ENCODE measurements at regions not wholly inside any gene's neighbourhood (a gene's known extent, or its start where the extent isn't known, plus 50 kb on each side); places are given as distances from the start of the nearest gene placed in this dataset.
"Not testable (repeated sequence)": the region's sequence is repeated elsewhere in the genome, so short reads cannot be mapped to it uniquely, and the experiment has no call there.

DNA sequence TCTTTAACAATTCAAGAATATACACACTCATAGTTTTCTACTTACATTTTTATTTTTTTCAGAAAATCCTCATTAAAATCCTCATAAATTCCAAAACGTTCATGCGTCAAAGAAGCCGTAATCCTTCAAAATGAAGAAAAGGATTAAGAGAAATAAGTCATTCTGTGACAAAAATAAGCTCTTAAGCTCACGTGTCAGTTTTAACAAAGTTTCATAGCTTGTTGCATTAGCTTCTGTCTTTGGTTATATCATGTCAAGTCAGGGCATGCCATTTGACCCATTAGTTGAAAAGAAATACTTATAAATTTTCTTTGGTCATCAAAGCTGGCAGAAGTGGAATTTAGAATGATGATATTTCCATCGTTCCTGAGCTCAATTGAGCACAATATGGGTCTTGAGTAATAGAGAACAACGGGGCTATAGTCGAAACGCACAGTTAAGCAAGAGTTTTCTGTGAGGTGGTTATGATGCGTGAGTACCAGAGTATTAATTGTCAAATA, 185.2 kb upstream of the CTSO start:
- no peak for FAIRE-seq

DNA sequence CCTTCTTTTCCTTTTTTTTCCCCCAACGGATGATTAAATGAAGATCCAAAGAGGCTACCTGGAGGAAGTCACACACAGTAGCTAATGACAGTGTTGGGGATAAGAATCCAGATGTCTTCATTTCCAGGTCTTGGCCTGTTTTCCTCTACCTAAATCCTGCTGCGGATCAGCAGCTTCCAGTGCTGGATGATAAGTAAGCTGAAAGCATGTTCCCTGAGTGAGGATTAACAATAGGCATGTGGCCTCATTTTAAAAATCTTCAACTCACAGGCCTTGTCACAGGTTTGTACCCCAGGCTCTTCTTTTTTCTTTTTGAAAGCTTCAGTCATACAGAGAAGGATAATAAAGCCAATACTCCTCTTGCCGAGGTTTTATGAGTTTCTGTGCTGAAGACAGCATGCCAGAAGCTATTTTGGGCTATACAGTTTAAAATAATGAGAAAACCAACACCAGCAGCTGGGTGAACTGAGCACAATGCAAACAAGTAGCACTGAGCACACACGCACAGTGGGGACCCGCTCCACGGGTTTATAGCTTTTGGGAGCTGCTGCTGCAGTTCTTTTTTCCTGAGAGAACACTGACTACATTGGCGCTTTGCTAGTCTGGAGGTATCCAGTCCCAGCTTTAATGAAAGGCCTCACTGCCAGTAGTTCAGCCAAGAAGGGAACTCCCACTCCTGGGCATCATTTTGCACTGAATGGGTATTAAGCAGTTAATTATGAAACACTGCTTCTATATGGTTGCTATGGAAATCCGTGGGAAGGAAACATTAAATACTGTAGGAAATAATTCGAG, 184.2 kb upstream of the CTSO start:
- no peak for FAIRE-seq

DNA sequence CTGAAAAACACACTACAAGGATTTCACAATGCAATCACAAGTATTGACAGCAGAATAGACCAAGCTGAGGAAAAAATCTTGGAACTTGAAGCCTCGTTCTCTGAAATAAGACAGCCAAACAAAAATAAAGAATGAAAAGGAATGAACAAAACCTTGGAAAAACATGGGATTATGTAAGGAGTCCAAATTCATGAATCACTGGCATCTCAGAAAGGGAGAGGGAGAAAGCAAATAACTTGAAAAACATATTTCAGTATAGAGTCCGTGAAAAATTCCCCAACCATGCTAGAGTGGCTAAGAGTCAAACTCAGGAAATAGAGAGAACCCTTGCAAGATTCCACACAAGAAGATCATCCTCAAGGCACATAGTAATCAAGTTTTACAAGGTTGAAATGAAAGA, 178.5 kb upstream of the CTSO start:
- FAIRE-seq = no peak

DNA sequence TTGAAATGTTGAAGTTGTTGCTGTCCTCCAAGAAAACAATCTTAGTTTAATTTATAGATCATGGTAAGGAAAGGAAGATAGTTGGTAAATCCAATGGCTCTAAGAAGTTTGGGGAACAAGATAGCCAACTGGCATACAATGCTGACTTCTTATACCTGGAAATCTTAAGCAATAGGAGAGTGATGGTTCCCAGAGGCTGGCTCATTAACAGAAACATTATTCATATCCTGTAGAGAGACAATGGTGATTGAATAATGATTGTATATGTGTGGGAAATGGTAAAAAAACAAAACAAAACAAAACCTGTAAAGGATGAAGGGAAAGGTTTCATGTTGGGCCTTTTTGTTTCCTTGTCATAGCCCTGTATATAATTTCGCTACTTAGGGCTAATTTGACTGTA, 174.9 kb upstream of the CTSO start:
- no peak for FAIRE-seq

DNA sequence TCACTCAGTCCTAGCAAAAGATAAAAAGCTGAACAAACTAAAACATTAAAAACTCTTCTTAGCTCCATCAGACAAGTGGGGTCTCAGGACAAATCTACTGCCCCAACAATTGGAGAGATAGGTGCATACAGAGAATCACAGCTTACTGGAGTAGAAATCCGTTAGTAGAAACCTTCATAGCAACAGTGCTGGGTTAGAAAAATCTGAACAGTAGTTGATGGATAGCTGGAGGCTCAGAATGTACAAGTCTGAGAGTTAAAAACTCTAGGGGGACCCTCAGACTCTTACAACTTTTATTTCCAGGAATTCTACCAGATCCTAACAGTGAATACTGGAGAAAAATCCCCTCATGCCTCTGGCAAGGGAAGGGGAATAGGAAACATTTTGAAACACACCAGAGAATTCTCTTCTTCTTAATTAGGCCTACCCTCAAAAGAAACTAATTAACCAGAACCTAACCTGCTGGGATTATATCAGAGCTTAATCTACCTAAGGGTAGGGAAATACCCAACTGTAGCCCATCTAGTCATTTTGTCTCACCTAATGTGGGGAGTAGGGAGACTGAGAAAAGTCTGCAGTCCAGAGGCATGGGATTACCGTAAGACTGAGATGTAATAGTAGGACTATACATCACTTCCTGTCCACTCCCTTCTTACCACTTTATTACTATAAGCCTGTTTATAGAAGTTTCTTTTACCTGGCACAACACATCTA, 165.0 kb upstream of the CTSO start:
- no peak for FAIRE-seq

DNA sequence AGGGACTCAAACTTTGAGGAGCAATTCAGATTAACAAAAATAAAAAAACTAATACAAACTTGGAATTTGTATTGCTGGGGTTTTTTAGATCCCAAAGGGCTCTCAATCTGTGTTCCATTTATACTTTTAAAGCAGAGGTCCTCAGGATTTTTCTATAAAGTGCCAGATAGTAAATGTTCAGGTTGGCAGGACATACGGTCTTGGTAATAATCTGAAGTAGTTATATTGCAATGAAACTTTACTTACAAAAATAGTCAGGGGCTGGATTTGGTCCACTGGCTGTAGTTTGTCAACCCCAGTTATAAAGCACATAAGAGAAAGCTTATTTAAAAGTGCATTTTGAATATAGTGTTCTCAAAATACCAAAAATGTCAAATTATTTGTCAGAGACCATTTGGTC, 164.1 kb upstream of the CTSO start:
- FAIRE-seq = no peak

DNA sequence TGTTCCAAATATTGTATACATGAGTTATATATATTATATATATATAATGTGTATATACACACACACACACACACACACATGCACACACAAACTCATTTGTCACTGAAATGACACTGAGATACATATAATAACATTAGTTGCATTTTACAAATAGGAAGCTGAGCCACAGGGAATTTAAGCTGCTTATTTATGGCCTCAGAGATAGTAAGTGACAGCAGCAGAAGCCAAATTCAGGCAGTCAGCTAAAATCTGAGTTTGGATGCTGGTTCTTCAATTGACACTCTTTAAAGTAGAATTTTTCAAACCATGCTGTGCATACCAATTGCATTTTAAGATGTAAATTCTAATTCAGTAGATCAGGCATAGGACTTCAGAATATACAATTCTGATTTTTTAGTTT, 163.3 kb upstream of the CTSO start:
- FAIRE-seq = no peak

DNA sequence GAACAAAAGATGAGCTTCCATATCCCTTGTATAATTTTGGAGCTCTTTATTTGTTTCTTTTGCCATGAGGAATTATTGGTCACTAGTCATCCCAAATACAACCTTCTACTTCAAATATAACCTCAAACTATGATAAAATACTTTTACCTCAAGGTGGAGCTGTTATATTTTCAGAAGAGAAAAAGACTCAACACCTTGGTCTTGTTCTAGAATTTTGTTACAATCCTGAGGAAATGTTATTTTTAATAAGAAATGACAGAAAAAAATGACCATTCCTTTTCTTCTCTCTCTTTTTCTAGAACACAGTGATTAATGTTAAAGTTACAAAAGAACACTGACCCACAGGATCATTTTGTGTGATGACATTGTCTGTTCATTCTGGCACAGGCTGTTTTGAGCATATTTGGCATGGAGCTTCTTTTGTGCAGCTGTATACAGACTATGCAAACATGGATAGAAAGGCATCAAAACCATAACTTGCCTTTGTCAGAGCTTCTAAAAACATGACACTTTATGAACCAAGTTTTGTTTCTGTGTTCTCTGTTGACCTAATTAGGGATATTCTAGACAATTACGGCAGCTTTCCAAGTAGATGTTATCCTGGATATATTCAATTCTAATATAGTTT, 159.6 kb upstream of the CTSO start:
- FAIRE-seq = peak; percentile 17

DNA sequence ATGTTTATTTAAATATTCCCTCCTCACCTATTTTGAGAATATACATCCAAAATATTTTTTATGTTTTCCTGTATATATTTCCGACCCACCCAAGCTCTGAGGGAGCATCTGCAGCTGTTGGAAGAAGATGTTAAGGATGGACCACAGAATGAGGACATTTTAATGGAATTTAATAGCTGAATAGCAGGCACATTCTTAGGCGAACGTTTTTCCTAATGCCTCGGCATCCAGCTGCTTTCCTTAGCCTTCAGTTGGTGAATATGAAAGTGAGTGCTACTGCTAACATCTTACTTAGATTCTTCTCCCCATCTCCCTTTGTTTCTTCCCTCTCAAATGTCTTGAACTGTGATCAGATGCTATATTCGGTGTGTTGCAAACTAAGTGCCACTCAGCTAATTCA, 158.0 kb upstream of the CTSO start:
- FAIRE-seq = no peak

DNA sequence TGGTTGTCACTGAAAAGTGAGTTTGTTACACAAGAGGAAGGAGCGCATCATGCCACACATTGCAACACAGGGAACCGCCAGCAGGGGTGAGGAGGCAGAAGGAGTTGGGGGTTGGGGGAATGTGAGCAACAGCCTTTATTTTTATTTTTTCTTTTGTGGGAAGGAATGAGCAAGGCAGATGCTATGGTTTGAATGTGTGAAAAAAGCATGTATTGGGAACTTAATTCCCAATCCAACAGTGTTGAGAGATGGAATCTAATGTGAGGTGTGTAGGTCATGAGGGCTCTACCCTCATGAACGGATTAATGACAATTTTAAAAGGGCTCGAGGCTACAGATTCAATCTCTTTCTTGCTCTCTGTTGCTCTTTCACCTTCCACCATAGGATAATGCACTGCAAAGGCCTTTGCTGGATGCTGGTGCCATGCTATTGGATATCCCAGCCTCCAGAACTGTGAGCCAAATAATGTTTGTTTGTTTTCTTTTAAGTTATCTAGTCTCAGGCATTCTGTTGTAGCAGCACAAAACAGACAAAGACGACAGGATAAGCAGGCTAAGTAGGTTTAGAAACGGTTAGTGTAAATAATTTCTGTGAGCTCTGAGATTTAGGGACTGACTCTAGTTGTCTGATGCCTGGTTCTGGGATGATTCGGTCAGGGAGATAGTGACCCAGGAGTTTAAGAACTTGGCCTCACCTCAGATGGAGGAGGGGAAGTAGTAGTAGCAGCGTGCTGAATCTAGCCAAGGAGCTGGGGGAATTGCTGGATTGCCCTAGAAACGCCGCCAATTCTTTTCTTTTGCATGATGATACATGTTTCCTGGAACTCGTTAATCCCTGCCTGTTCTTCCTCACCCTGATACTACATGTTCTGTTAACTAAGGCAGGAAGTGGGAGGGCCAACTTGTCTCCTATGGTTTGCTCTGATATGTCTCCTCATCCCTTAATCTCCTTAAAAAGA, 156.6 kb upstream of the CTSO start:
- FAIRE-seq = no peak

DNA sequence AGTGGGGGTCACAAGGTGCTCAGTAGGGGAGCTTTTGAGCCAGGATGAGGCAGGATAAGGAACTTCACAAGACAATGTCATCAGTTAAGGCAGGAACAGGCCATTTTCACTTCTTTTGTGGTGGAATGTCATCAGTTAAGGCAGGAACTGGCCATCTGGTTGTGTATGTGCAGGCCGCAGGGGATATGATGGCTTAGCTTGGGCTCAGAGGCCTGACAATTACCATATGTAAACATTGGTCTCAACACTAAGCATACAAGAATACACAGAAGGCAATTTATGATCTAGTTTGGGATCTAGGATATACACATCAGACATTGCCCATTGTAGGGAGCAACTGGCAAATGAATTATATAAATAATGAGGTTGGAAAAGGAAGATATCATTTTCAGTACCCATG, 155.4 kb upstream of the CTSO start:
- FAIRE-seq = not testable (repeated sequence)

DNA sequence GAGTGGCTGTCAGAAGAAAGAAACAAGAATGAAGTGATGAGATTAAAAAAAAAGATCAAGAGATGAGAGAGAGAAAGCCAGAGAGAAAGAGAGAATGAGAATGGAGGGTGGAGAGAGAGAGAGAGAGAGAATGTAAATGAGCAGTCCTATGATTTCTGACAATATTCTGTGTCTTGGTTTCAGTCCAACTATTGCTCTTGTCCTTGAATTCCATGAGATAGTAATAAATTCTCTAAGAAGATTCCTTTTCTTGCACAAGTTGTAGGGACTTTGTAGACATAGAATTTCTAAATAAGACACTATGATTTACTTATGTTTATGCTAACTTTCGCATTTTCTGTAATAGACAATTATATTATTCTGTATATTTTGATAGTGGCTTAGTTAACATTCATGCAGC, 149.6 kb upstream of the CTSO start:
- no peak for FAIRE-seq

DNA sequence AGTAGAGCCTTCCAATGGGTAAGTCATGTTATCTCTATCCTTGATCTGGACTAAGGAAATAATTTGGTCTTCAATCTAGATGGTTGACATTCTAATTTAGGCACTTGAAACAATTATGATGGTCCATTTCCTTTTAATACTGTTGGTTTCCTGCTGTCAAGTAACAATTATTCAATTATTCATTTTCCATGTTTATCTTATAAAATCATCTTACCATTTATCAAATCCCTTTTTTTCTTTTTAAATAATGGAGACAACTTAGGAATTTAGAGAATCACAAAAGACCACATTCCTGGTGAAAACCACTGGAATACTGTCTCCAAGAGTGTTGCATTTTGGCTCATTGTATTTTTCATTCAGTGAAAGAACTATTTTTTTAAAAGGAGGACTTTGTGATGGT, 148.7 kb upstream of the CTSO start:
- FAIRE-seq = no peak

DNA sequence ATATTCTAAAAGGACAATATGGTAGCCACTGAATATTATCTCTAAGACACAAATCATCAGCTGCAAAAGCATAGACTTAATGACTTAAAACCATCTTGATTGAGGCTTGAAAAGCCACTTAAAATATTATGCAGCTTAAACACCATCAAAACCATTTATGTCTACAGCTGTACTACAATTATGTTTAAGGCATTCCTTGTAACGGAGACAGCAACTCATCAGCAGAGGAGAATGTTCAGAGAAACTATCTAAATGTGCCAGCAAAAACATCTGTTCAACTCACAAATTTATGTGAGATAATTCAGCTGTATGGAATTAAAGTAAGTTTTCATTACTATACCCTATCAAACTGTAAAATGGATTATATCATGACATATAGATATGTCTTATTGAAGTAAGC, 147.9 kb upstream of the CTSO start:
- FAIRE-seq = no peak

DNA sequence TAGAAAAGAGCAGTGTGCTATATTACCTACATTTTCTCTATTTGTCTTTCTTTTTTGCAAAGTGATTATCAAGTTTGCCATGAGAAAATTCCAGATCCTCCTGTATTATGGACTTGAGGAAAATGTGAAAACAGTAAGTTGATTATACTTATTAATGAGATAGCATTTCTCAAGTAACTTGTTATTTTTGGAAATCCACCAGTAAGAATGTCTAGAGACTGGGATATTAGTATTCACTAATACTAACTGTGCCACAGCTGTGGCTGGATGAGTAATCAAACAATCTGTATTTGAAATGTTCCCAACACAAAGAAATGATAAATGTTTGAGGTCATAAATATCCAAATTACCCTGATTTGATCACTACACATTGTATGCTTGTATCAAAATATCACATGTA, 147.0 kb upstream of the CTSO start:
- no peak for FAIRE-seq

DNA sequence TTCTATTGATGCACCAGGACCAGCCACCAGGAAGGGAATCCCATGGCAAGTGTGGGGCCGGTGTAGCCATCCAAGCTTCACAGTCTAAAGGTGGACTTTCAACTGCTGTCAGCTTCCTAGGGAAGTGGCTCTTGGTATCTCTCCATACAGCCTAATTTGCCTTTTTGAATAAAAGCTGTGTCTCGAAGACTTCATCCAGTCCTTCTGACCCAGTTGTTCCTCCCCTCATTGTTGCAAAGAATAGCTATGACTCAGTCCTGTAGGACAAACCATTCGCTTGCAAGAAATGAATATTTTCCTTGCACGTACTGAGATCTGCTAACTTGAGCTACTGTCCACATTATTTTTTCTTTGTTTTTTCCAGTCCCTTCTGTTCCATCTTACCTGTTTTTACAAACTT, 145.1 kb upstream of the CTSO start:
- no peak for FAIRE-seq

DNA sequence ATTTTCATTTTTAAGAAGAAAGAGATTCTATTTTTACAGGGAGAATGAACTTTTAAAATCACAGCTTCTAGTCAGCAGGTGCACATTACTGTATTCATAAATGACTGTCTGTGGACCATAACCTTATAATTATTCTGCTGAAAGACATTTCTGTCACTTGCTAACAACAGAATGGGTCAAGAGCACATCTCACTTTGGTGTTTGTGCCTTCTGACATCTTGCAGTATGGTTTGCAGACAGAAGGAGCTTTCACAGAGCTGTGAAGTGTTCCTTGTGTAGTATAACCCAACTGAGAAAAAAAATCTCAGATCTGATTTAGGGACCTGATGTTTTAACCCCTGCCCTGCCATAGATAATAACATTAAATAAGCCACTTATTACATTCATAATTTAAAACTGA, 131.4 kb upstream of the CTSO start:
- no peak for FAIRE-seq

DNA sequence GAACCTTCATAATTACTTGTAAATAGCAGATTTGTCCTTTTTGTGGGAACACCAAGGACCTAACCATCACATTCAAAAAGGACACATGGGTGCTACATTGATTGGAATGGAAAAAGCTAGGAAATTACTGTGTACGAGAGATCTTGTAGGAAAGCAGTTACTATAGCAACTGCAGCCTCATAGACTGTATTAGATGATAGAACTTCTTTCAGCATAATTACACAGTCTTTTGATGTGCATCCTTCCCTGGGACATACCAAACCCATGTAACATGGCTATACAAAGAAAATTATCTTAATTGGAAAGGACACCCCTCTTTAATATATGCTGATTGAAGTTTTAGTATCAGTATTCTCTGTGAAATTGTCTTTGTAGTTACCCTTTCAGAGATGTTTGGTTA, 130.7 kb upstream of the CTSO start:
- FAIRE-seq = no peak

DNA sequence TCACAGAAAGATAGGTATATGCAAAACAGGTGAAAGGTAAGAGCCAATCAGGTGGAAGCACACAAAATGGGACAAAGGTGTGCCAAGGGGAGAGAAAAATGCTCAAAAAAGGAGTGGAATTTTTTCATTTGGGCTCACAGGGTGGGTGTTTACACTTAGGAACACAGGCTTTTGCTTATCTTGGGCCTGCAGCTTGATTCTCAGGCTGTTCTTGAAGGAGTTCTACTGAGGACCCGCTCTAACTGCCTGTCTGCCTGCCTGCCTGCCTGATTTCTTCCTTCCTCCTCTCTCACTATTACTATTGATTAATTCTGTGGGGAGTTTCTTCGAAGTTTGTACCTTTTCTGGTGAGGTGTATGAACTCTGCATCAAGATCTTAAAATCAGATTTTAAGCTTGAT, 120.3 kb upstream of the CTSO start:
- no peak for FAIRE-seq

DNA sequence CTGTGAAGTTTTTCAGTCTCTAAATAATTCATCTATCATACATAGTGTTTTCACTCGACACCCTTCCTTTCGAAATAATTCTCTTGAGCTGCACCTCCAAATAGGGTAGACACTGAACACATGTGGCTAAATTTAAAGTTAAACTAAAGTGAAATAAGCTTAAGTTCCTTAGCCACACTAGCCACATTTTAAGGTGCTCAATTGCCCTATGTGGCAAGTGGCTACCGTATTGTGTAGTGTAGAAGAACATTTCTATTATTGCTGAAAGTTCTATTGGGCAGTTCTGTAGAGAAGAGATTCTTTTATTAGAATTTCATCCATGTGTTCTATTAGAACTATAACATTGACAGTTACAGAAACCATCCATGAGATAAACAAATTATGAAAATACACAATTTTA, 107.0 kb upstream of the CTSO start:
- FAIRE-seq = no peak

DNA sequence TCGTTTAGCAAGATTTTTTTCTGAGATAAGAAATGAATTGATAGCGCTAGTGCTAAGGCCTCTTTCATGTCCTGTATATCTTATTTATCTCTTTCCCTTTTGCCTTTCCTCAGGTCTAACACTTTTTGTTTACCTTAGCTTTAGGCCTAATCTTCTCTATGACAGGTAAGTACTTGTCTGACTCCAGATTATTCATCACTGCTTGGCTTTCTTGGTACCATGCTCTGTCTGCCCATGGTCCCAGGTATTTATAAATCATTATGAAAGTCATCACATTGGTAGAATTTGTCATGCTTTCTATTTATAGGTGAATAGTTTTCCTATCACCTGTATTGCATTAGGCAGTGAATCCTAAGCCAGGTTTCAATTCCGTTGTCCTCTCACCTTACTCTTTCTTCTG, 99.5 kb upstream of the CTSO start:
- FAIRE-seq = no peak

DNA sequence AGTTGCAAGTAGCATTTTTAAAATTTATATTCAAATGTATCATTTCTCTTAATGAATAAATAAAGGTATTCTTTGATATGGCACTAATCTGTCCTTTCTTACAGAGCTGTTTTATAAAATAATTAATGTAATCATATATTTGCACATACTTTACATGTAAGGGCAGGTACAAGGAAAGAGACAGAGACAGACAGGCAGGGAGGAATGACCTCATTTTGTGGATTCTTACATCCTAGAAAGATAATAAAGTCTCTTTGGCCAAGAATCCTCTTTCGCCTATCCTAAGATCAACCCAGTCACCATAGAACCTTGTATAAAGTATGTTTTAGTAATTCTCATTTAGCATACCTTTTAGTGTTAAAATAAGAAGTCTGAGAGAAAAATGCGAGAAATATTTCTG, 98.5 kb upstream of the CTSO start:
- FAIRE-seq = no peak

DNA sequence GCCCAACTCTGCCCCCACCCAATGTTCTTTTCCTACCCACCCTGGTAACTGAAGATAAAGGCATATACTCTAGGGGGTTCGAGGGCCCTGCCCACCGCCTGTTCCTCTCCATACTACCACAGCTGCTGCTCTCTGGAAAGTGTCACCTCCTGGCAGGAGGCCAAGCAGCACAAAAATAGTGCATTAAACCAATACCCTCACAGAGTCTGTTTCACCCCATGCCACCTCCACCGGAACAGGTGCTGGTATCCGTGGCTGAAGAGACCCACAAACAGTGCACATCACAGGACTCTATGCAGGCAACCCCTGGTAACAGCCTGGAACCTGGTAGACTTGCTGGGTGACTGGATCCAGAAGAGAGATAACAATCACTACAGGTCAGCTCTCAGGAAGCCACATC, 85.1 kb upstream of the CTSO start:
- no peak for FAIRE-seq
